Endothelial cell of umbilical vein (primary cell): ENCODE measurements at regions not wholly inside any gene's neighbourhood (a gene's known extent, or its start where the extent isn't known, plus 50 kb on each side); places are given as distances from the start of the nearest gene placed in this dataset.

Experiments used
- BruUV-seq: library from RNA; stranded (reverse); fragments of 400-500 nt; replicated peaks from 2 replicates; lab custom pipeline; 2021; lab: Mats Ljungman, UMichigan
- CTCF ChIA-PET: fragments of 300-600, 350-600 bp; sonication (Branson Sonifier 250); formaldehyde crosslinking; loops from one replicate; lab custom pipeline; 2021; ENCODE audit warnings: antibody characterized with exemption, inconsistent platforms; lab: Charles Lee
- POLR2A ChIA-PET: fragments of 300-600, 350-600 bp; sonication (Branson Sonifier 250); formaldehyde crosslinking; loops from one replicate; lab custom pipeline; 2021; ENCODE audit warnings: antibody characterized with exemption, inconsistent platforms; lab: Charles Lee
- DNase-seq: peaks from one replicate; pipeline ENCODE4 v3.0.0-alpha.2; 2011; ENCODE audit warnings: low read depth, low spot score
- FAIRE-seq: peaks from 2 replicates; lab custom pipeline; 2011; peaks lifted over from hg19 to GRCh38; lab: Jason Lieb, UNC
- H2AFZ ChIP-seq: 2 replicates; pipeline ENCODE4 v1.6.0; 2012; ENCODE audit warnings: low read depth, low read length, control low read depth, inconsistent platforms
- H3K27ac ChIP-seq: 2 replicates; pipeline ENCODE4 v1.5.1; 2011; ENCODE audit warnings: low read depth, mild to moderate bottlenecking, control low read depth, low read length, moderate library complexity; ENCODE audit not compliant: insufficient read depth
- H3K27me3 ChIP-seq, 2 experiments: 2 replicates each; pipeline versions ENCODE4 v1.6.0 to v1.6.1; 2011; ENCODE audit warnings: low read length in 2 of 2, mixed read lengths in 1 of 2; ENCODE audit not compliant: control insufficient read depth in 2 of 2, insufficient read depth in 2 of 2
- H3K36me3 ChIP-seq, 2 experiments: 2 replicates in 1 of 2; 3 replicates in 1 of 2; pipeline ENCODE4 v1.5.1; 2011; ENCODE audit warnings: low read length in 2 of 2, mild to moderate bottlenecking in 1 of 2, moderate library complexity in 1 of 2; ENCODE audit not compliant: control insufficient read depth in 2 of 2, insufficient read depth in 2 of 2; ENCODE audit errors: extremely low read depth in 1 of 2
- H3K4me1 ChIP-seq: 3 replicates; pipeline ENCODE4 v1.5.1; 2011; ENCODE audit warnings: mild to moderate bottlenecking, low read length; ENCODE audit not compliant: control insufficient read depth, insufficient read depth; ENCODE audit errors: extremely low read depth
- H3K4me2 ChIP-seq: 2 replicates; pipeline ENCODE4 v1.6.1; 2011; ENCODE audit warnings: low read length, control low read depth, mixed read lengths; ENCODE audit not compliant: insufficient read depth
- H3K4me3 ChIP-seq, 3 experiments: fragments of 200-600 bp in 1 of 3; sonication (generic), shearing (Covaris generic) in 1 of 3; replicated peaks in 1 of 3; 2 replicates each; pipeline ENCODE4 v1.5.1; 2011 to 2016; ENCODE audit warnings: control low read depth in 3 of 3, low read length in 3 of 3, mild to moderate bottlenecking in 2 of 3, inconsistent platforms in 1 of 3, low read depth in 1 of 3, moderate library complexity in 1 of 3; ENCODE audit not compliant: insufficient read depth in 1 of 3
- H3K79me2 ChIP-seq: 2 replicates; pipeline ENCODE4 v1.6.0; 2012; ENCODE audit warnings: low read length, inconsistent platforms; ENCODE audit not compliant: control insufficient read depth, insufficient read depth
- H3K9ac ChIP-seq: replicated peaks from 2 replicates; pipeline ENCODE3; 2011; ENCODE audit warnings: low read length, control low read depth; ENCODE audit not compliant: insufficient read depth; ENCODE audit errors: extremely low read depth
- H3K9me1 ChIP-seq: replicated peaks from 3 replicates; pipeline ENCODE4 v1.6.0; 2011; ENCODE audit warnings: mild to moderate bottlenecking, low read length; ENCODE audit not compliant: control insufficient read depth, insufficient read depth; ENCODE audit errors: extremely low read depth
- H3K9me3 ChIP-seq: replicated peaks from 2 replicates; pipeline ENCODE4 v1.5.1; 2012; ENCODE audit warnings: low read length, inconsistent platforms; ENCODE audit not compliant: control insufficient read depth, insufficient read depth
- H4K20me1 ChIP-seq: replicated peaks from 2 replicates; pipeline ENCODE3; 2011; ENCODE audit warnings: mild to moderate bottlenecking, low read length; ENCODE audit not compliant: control insufficient read depth, insufficient read depth; ENCODE audit errors: extremely low read depth
- CTCF ChIP-seq, 2 donors: IDR thresholded peaks; 1 replicate in 1 of 2; 2 replicates in 1 of 2; pipeline ENCODE4 v1.5.1; 2011; ENCODE audit warnings: low read length in 2 of 2, mild to moderate bottlenecking in 2 of 2, moderate library complexity in 2 of 2, control low read depth in 1 of 2, inconsistent platforms in 1 of 2, low read depth in 1 of 2; ENCODE audit not compliant: insufficient read depth in 1 of 2; ENCODE audit errors: extremely low read depth in 1 of 2
- EZH2 ChIP-seq: IDR thresholded peaks from 2 replicates; pipeline ENCODE4 v1.6.1; 2012; ENCODE audit warnings: borderline replicate concordance, low read depth, mild to moderate bottlenecking, moderate library complexity, low read length, inconsistent platforms; ENCODE audit not compliant: severe bottlenecking
- FOS ChIP-seq: IDR thresholded peaks from 2 replicates; pipeline ENCODE4 v1.6.1; 2011; ENCODE audit warnings: mild to moderate bottlenecking, low read length, moderate library complexity, borderline replicate concordance; ENCODE audit not compliant: insufficient read depth
- GATA2 ChIP-seq: IDR thresholded peaks from 2 replicates; pipeline ENCODE4 v1.7.0; 2011; ENCODE audit warnings: low read depth, mild to moderate bottlenecking, moderate library complexity, mixed read lengths, low read length; ENCODE audit not compliant: insufficient read length, insufficient read depth
- JUN ChIP-seq: IDR thresholded peaks from 2 replicates; pipeline ENCODE4 v1.6.1; 2011; ENCODE audit warnings: borderline replicate concordance, low read depth; ENCODE audit not compliant: insufficient read length, insufficient read depth
- MAX ChIP-seq: IDR thresholded peaks from 2 replicates; pipeline ENCODE4 v1.6.1; 2011; ENCODE audit not compliant: insufficient read depth, insufficient read length
- MYC ChIP-seq: IDR thresholded peaks from one replicate; pipeline ENCODE4 v1.6.1; 2011; ENCODE audit warnings: mild to moderate bottlenecking, low read depth, low read length
- POLR2A ChIP-seq: IDR thresholded peaks from 2 replicates; pipeline ENCODE4 v1.6.1; 2012; ENCODE audit warnings: low read depth, mild to moderate bottlenecking, control low read depth, low read length
- POLR2AphosphoS5 ChIP-seq: IDR thresholded peaks from 2 replicates; pipeline ENCODE4 v1.6.1; 2012; ENCODE audit warnings: low read depth, mild to moderate bottlenecking, control low read depth, low read length, moderate library complexity; ENCODE audit not compliant: insufficient read depth
- dilution Hi-C: fragments of 300-500 bp; cut with MboI; formaldehyde crosslinking; loops from one replicate; pipeline ENCODE4 v1.15.0; 2019; ENCODE audit warnings: low sequenced_read_pairs; ENCODE audit not compliant: extremely low pct_ligation_motif_present
- intact Hi-C: fragments of 100-400 bp; cut with micrococcal nuclease; formaldehyde crosslinking; loops from one replicate; pipeline ENCODE4 v1.10.0; 2022

GRCh38 chr5:121500310-121500709 lies 351.4 kb upstream of the FTMT start:
- no peaks in the 10 kb centered on the region for H3K27me3 ChIP-seq
- FAIRE-seq = no peak
- no peak for DNase-seq
- no peak overlapping the region for H3K4me2 ChIP-seq
- H3K27ac ChIP-seq = no peak overlapping the region
- H3K36me3 ChIP-seq = no peaks in the 10 kb centered on the region
- no peaks in the 10 kb centered on the region for H3K79me2 ChIP-seq
- dilution Hi-C loops = no loop called here
- no peak overlapping the region for H3K9ac ChIP-seq
- intact Hi-C loops = no loop called here
- ChIA-PET POLR2A (no interaction called here), CTCF (no interaction called here)
- no peaks in the 10 kb centered on the region for H3K9me1 ChIP-seq
- TF ChIP-seq MYC (no peak), FOS (no peak), POLR2AphosphoS5 (no peak), EZH2 (no peak), GATA2 (no peak), MAX (no peak), POLR2A (no peak), JUN (no peak), CTCF (IDR thresholded peaks at IDR 0.05; ENCODE audit: extremely low read depth in 1 of 2, insufficient read depth in 1 of 2, low read depth in 1 of 2, low read length in 2 of 2) (no peak)
- no peaks in the 10 kb centered on the region for H3K4me1 ChIP-seq
- no peaks in the 10 kb centered on the region for H4K20me1 ChIP-seq
- H2AFZ ChIP-seq = no peak overlapping the region
- H3K9me3 ChIP-seq = no peaks in the 10 kb centered on the region
- no peak overlapping the region for H3K4me3 ChIP-seq
- no TSS peak for BruUV-seq
